Epithelial cell of esophagus (primary cell): ENCODE measurements at regions not wholly inside any gene's neighbourhood (a gene's known extent, or its start where the extent isn't known, plus 50 kb on each side); places are given as distances from the start of the nearest gene placed in this dataset.

Source experiments
- DNase-seq: peaks from one replicate; pipeline ENCODE4 v3.0.0; 2010; ENCODE audit warnings: low read depth
- H3K4me3 ChIP-seq: 2 replicates; pipeline ENCODE4 v1.5.1; 2011; ENCODE audit warnings: mild to moderate bottlenecking, low read length, control low read depth
- TF ChIP-seq, protein P1 (sequence below): IDR thresholded peaks from 2 replicates; pipeline ENCODE4 v1.5.1; 2011; ENCODE audit warnings: low read depth, mild to moderate bottlenecking, low read length, control low read depth, inconsistent platforms; ENCODE audit not compliant: insufficient read depth; ENCODE audit errors: missing control alignments

DNA sequence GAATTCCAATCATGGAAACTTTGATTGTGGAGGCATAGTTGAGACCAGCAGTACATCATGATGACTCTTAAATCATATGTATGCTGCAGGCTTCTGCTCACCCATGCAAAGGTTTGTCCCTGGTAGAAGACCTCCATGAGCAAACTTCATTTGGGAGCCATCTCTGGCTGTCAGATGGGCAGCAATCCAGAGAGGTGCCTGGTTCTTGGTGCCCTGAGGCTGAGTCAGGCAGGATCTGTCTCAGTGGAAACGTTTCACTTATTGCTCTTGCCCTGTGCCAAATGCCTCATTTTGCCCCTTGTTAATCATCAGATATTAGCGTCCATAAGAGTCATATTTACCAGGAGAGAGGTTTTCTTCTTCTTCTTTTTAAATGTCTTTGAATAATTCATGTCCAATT lies 151.5 kb upstream of the CELF4 start:
- no peak overlapping the region for H3K4me3 ChIP-seq
- DNase-seq = no peak
- TF ChIP-seq, protein P1, sequence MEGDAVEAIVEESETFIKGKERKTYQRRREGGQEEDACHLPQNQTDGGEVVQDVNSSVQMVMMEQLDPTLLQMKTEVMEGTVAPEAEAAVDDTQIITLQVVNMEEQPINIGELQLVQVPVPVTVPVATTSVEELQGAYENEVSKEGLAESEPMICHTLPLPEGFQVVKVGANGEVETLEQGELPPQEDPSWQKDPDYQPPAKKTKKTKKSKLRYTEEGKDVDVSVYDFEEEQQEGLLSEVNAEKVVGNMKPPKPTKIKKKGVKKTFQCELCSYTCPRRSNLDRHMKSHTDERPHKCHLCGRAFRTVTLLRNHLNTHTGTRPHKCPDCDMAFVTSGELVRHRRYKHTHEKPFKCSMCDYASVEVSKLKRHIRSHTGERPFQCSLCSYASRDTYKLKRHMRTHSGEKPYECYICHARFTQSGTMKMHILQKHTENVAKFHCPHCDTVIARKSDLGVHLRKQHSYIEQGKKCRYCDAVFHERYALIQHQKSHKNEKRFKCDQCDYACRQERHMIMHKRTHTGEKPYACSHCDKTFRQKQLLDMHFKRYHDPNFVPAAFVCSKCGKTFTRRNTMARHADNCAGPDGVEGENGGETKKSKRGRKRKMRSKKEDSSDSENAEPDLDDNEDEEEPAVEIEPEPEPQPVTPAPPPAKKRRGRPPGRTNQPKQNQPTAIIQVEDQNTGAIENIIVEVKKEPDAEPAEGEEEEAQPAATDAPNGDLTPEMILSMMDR = no peak

DNA sequence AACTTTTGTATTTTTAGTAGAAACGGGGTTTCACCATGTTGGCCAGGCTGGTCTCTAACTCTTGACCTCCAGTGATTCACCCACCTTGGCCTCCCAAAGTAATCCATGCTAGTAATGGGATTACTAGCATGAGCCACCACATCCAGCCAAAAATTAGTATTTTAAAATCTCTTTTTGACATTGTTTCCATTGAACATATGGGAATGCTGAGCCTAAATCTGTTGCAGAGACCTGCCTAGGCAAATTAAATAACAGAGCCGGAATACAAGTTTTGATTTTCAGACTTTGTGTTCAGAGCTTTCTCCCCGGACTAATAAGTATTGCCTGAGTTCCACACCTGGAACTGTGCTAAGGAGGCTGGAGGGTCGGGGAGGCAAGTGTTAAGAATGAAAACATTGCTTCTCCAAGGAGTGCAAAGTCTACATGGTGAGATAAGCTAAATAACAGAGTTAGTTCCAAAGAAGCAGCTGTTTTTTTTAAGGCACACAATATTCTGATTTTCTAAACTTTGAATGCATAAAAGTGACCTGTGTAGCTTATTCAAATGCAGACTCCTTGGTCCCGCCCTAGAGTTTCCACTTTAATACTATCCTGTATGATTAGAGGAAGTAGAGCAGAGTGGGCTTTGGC lies 150.6 kb upstream of the CELF4 start:
- no peak for DNase-seq
- TF ChIP-seq, protein P1 = no peak
- H3K4me3 ChIP-seq = no peak overlapping the region

GRCh38 chr18:37714691-37715090 lies 149.1 kb upstream of the CELF4 start:
- no peak for DNase-seq
- no peak overlapping the region for H3K4me3 ChIP-seq
- TF ChIP-seq, protein P1 = no peak

- DNase-seq = peak; percentile 51
- TF ChIP-seq, protein P1 = no peak
- no peak overlapping the region for H3K4me3 ChIP-seq
Measured at GRCh38 chr18:37712776-37713175, 147.2 kb upstream of the CELF4 start.

GRCh38 chr18:37711766-37712505 lies 146.3 kb upstream of the CELF4 start:
- TF ChIP-seq, protein P1 = no peak
- H3K4me3 ChIP-seq = no peak overlapping the region
- no peak for DNase-seq

GRCh38 chr18:37710726-37711125 lies 145.1 kb upstream of the CELF4 start:
- H3K4me3 ChIP-seq = no peak overlapping the region
- peak; percentile 38 for DNase-seq
- TF ChIP-seq, protein P1 = no peak
